ENCODE measurements at regions not wholly inside any gene's neighbourhood (a gene's known extent, or its start where the extent isn't known, plus 50 kb on each side); places are given as distances from the start of the nearest gene placed in this dataset.

DNA sequence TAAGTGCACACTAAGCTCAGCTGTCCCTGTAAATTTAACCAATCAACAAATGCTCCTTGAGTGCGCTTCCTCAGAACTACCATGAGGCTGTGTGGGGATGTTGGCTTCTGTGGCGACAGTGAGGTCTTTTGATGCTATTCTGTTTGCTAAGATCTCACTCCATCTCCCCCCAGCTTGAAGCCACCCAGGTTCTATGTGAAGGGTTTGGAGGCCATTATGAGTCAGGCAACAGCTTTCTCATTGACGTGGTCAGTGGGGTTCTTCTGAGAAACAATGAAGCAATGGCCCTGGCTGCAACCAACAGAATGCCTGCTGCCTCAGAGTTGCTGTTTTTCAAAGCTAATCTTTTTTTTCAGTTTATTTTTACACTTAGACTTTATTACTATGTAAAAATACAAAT lies 205.5 kb downstream of the PTBP2 start:
- ATAC-seq (no peak), DNase-seq (no peak)
- Mint-ChIP-seq H3K27ac (no peak overlapping the region), H3K4me3 (no peak overlapping the region), H3K4me1 (no peaks in the 10 kb centered on the region), H3K9me3 (peaks cover 0 to 27% (median 14%) of the 10 kb centered on the region in 11 donors), H3K36me3 (no peaks in the 10 kb centered on the region), H3K27me3 (peaks cover 0 to 11% (median 4%) of the 10 kb centered on the region in 5 donors)
- H3K36me3 ChIP-seq (ENCODE audit: control insufficient read depth in 2 of 3, insufficient read depth in 3 of 3, low read length in 3 of 3), result no peaks in the 10 kb centered on the region
- no peak overlapping the region for H3K4me3 ChIP-seq (ENCODE audit: low read length)
- H3K9me3 ChIP-seq (ENCODE audit: control insufficient read depth in 2 of 3, low read length in 3 of 3), result no peaks in the 10 kb centered on the region
- POLR2A ChIA-PET, result no interaction called here
- no peak overlapping the region for H3K27ac ChIP-seq (ENCODE audit: low read depth, low read length)
- intact Hi-C loops (cut with micrococcal nuclease), result no loop called here
- no peaks in the 10 kb centered on the region for H3K27me3 ChIP-seq (ENCODE audit: control insufficient read depth in 2 of 2, insufficient read depth in 2 of 2, low read length in 2 of 2)
- CTCF ChIA-PET, result no interaction called here
- no peaks in the 10 kb centered on the region for H3K4me1 ChIP-seq (ENCODE audit: control insufficient read depth in 2 of 2, insufficient read depth in 2 of 2, low read length in 2 of 2)

DNA sequence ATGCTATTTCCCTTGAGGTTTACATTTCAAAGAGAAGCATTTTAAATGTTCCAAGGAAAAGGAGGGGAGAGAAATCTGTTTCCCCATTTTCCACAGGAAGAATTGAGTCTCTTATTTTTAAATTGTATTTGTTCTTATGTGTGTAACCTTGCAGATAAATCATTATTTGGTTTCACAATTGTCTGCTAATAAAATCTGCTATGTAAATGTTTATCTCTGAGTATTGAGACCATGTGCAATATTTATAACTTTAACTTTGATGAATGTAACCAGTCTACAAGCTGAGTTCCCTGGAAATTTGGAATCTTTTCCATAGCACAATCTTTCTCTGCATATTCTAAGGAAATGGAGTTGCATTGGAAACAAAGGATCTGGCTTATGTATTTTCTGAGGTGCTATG lies 209.6 kb downstream of the PTBP2 start:
- H3K4me1 Mint-ChIP-seq, result no peaks in the 10 kb centered on the region
- Histone ChIP-seq H3K27me3 (ENCODE audit: control insufficient read depth in 2 of 2, insufficient read depth in 2 of 2, low read length in 2 of 2) (no peaks in the 10 kb centered on the region), H3K36me3 (ENCODE audit: control insufficient read depth in 2 of 3, insufficient read depth in 3 of 3, low read length in 3 of 3) (no peaks in the 10 kb centered on the region), H3K9me3 (ENCODE audit: control insufficient read depth in 2 of 3, low read length in 3 of 3) (no peaks in the 10 kb centered on the region), H3K4me1 (ENCODE audit: control insufficient read depth in 2 of 2, insufficient read depth in 2 of 2, low read length in 2 of 2) (no peaks in the 10 kb centered on the region), H3K4me3 (ENCODE audit: low read length) (no peak overlapping the region), H3K27ac (ENCODE audit: low read depth, low read length) (no peak overlapping the region)
- H3K4me3 Mint-ChIP-seq, result no peak overlapping the region
- no peak for ATAC-seq
- no peaks in the 10 kb centered on the region for H3K9me3 Mint-ChIP-seq
- no peak overlapping the region for H3K27ac Mint-ChIP-seq
- DNase-seq, result no peak
- H3K27me3 Mint-ChIP-seq, result peaks cover 0 to 16% (median 4%) of the 10 kb centered on the region in 5 donors
- intact Hi-C loops (cut with micrococcal nuclease), result no loop called here
- POLR2A ChIA-PET, result no interaction called here
- CTCF ChIA-PET, result no interaction called here
- H3K36me3 Mint-ChIP-seq, result no peaks in the 10 kb centered on the region

DNA sequence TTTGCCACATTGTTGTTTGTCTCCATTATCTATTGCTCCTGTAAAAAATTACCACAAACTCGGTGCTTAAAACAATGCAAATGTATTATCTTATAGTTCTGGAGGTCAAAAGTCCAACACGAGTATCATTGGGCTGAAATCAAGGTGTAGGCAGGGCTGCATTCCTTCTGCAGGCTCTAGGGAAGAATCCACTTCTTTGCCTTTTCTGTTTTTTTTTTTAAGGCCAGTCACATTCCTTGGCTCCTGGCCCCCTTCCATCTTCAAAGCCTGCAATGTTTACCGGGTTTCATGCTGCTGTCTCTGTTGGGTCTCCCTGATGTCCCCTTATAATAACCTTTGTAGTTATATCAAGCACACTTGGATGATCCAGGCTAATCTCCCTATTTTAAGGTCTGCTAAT lies 212.7 kb downstream of the PTBP2 start:
- Histone ChIP-seq H3K27me3 (ENCODE audit: control insufficient read depth in 2 of 2, insufficient read depth in 2 of 2, low read length in 2 of 2) (no peaks in the 10 kb centered on the region), H3K9me3 (ENCODE audit: control insufficient read depth in 2 of 3, low read length in 3 of 3) (no peaks in the 10 kb centered on the region), H3K27ac (ENCODE audit: low read depth, low read length) (no peak overlapping the region), H3K4me1 (ENCODE audit: control insufficient read depth in 2 of 2, insufficient read depth in 2 of 2, low read length in 2 of 2) (no peaks in the 10 kb centered on the region), H3K36me3 (ENCODE audit: control insufficient read depth in 2 of 3, insufficient read depth in 3 of 3, low read length in 3 of 3) (no peaks in the 10 kb centered on the region), H3K4me3 (ENCODE audit: low read length) (no peak overlapping the region)
- Mint-ChIP-seq H3K36me3 (no peaks in the 10 kb centered on the region), H3K4me3 (no peak overlapping the region), H3K9me3 (no peaks in the 10 kb centered on the region), H3K27me3 (peaks cover 0 to 10% (median 0%) of the 10 kb centered on the region in 5 donors), H3K27ac (no peak overlapping the region), H3K4me1 (no peaks in the 10 kb centered on the region)
- intact Hi-C loops (cut with micrococcal nuclease), result no loop called here
- ChIA-PET CTCF (no interaction called here), POLR2A (no interaction called here)
- ATAC-seq, result no peak
- no peak for DNase-seq

DNA sequence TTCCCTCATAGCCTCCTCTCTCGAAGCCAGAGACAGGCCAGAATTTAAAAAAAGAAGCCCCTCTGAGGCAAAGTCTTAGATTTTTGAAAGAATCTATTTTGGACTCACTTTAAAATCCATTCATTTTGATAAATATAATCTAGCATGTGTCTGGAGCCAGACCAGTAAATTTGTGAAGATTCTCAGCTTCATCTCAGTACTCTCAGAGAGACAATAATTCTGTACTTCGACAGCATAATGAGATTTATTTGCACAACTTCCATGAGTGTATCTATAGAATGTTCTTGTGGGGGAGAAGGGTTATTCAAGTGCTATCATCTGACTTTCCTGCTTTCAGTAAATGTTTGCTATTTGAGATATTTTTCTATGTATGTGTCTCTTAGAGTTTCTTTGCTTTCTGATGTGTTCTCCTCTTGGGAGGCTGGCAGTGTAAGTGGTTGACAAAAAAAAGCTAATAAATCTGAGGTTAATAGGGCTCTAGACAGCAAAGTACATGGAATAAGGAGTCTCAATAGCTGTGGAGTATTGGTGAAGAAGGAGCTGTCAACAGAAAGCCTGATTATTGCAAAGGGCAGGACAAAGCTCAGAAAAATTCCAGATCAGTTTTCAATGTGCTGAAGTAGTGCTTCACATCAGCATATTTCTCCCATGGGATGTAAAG lies 223.0 kb downstream of the PTBP2 start:
- Histone ChIP-seq H3K27me3 (ENCODE audit: control insufficient read depth in 2 of 2, insufficient read depth in 2 of 2, low read length in 2 of 2) (no peaks in the 10 kb centered on the region), H3K4me3 (ENCODE audit: low read length) (no peak overlapping the region), H3K36me3 (ENCODE audit: control insufficient read depth in 2 of 3, insufficient read depth in 3 of 3, low read length in 3 of 3) (no peaks in the 10 kb centered on the region), H3K4me1 (ENCODE audit: control insufficient read depth in 2 of 2, insufficient read depth in 2 of 2, low read length in 2 of 2) (no peaks in the 10 kb centered on the region), H3K27ac (ENCODE audit: low read depth, low read length) (no peak overlapping the region), H3K9me3 (ENCODE audit: control insufficient read depth in 2 of 3, low read length in 3 of 3) (no peaks in the 10 kb centered on the region)
- DNase-seq (no peak), ATAC-seq (no peak)
- CTCF ChIA-PET, result interaction anchor here (0.6 kb wide), 1 partner anchor 125 kb away, joined by 3 read pairs; no protein-coding TSS in a partner anchor
- POLR2A ChIA-PET, result no interaction called here
- H3K27me3 Mint-ChIP-seq, result peaks cover 0 to 26% (median 13%) of the 10 kb centered on the region in 5 donors
- no peaks in the 10 kb centered on the region for H3K9me3 Mint-ChIP-seq
- H3K4me1 Mint-ChIP-seq, result no peaks in the 10 kb centered on the region
- H3K36me3 Mint-ChIP-seq, result no peaks in the 10 kb centered on the region
- H3K4me3 Mint-ChIP-seq, result no peak overlapping the region
- H3K27ac Mint-ChIP-seq, result no peak overlapping the region
- intact Hi-C loops (cut with micrococcal nuclease), result no loop called here

DNA sequence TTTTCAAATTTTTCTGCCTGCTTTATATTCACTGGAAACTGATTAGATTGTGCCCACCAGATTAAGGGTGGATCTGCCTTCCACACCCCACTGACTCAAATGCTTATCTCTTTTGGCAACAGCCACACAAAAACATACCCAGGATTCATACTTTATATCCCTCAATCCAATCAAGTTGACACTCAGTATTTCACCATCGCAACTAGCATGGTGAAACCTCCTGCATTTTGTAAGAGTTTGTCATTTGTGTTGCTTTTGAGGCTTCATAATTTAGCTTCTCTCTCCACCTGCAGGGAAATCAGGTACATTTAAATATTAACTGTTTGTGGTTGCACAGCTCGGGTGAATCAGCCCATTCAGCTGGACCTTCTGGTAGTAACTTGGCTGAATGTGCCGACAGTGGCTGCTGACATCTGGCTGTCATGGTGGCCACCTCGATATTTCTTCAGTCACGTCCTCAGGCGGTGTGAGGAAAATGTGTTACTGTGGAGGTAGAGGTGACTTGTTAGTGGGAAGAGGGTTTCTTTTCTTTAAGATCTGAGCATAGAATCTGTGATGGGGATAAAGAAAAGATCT lies 224.0 kb downstream of the PTBP2 start:
- no peaks in the 10 kb centered on the region for H3K36me3 Mint-ChIP-seq
- DNase-seq, result no peak
- no peak overlapping the region for H3K4me3 Mint-ChIP-seq
- no peaks in the 10 kb centered on the region for H3K4me1 Mint-ChIP-seq
- H3K27me3 ChIP-seq (ENCODE audit: control insufficient read depth in 2 of 2, insufficient read depth in 2 of 2, low read length in 2 of 2), result no peaks in the 10 kb centered on the region
- H3K4me3 ChIP-seq (ENCODE audit: low read length), result no peak overlapping the region
- no peak overlapping the region for H3K27ac ChIP-seq (ENCODE audit: low read depth, low read length)
- ATAC-seq, result no peak
- no peaks in the 10 kb centered on the region for H3K9me3 ChIP-seq (ENCODE audit: control insufficient read depth in 2 of 3, low read length in 3 of 3)
- ChIA-PET POLR2A (no interaction called here), CTCF (no interaction called here)
- H3K36me3 ChIP-seq (ENCODE audit: control insufficient read depth in 2 of 3, insufficient read depth in 3 of 3, low read length in 3 of 3), result no peaks in the 10 kb centered on the region
- H3K27ac Mint-ChIP-seq, result no peak overlapping the region
- H3K27me3 Mint-ChIP-seq, result peaks cover 0 to 26% (median 15%) of the 10 kb centered on the region in 5 donors
- H3K4me1 ChIP-seq (ENCODE audit: control insufficient read depth in 2 of 2, insufficient read depth in 2 of 2, low read length in 2 of 2), result no peaks in the 10 kb centered on the region
- intact Hi-C loops (cut with micrococcal nuclease), result no loop called here
- no peaks in the 10 kb centered on the region for H3K9me3 Mint-ChIP-seq

DNA sequence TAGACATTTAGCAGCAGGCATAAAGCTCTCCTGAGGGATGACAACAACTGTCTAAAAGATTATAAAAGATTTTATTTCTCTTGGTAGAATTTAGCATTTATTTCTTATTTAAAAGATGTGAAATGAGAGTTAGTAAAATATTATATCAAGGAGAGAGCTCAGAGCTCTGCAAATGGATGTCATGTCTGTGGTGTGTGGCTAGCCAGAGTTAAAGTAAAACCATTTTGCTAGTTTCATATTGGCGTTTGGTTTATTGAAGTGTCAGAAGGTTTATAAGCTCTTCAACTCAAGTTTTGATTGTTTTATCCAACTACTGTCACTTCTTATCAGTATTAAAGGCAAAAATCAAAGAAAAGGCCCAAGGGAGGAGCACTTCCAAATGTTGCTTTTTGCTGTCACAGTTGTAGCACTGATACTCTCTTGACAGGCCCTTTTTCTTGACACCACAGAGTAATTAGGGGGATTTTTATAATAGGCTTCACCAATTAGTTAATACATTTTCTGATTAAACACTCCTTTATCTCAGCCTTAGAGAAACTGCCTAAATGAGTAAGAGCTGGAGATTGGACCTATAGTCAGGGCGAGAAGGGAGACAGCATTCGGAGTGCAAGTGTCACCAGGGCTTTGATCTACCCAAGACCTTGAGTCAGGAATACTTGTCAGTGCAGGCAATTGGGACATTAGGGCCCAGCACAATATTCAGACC lies 233.9 kb downstream of the PTBP2 start:
- no peaks in the 10 kb centered on the region for H3K36me3 ChIP-seq (ENCODE audit: control insufficient read depth in 2 of 3, insufficient read depth in 3 of 3, low read length in 3 of 3)
- ATAC-seq (no peak), DNase-seq (no peak)
- no peaks in the 10 kb centered on the region for H3K4me1 Mint-ChIP-seq
- ChIA-PET CTCF (no interaction called here), POLR2A (interaction anchor here (0.7 kb wide), 1 partner anchor 9 kb away, joined by 3 read pairs; no protein-coding TSS in a partner anchor)
- H3K4me3 Mint-ChIP-seq, result no peak overlapping the region
- H3K36me3 Mint-ChIP-seq, result no peaks in the 10 kb centered on the region
- intact Hi-C loops (cut with micrococcal nuclease), result no loop called here
- peaks cover 0 to 1% (median 0%) of the 10 kb centered on the region in 11 donors for H3K9me3 Mint-ChIP-seq
- H3K4me1 ChIP-seq (ENCODE audit: control insufficient read depth in 2 of 2, insufficient read depth in 2 of 2, low read length in 2 of 2), result no peaks in the 10 kb centered on the region
- H3K27me3 Mint-ChIP-seq, result peaks cover 0 to 20% (median 8%) of the 10 kb centered on the region in 5 donors
- H3K27ac Mint-ChIP-seq, result no peak overlapping the region
- no peaks in the 10 kb centered on the region for H3K9me3 ChIP-seq (ENCODE audit: control insufficient read depth in 2 of 3, low read length in 3 of 3)
- H3K27me3 ChIP-seq (ENCODE audit: control insufficient read depth in 2 of 2, insufficient read depth in 2 of 2, low read length in 2 of 2), result no peaks in the 10 kb centered on the region
- H3K27ac ChIP-seq (ENCODE audit: low read depth, low read length), result no peak overlapping the region
- H3K4me3 ChIP-seq (ENCODE audit: low read length), result no peak overlapping the region
